AG09309 (cell line): ENCODE measurements at regions not wholly inside any gene's neighbourhood (a gene's known extent, or its start where the extent isn't known, plus 50 kb on each side); places are given as distances from the start of the nearest gene placed in this dataset.

Experiments used
- DNase-seq: peaks from one replicate; pipeline ENCODE4 v3.0.0-alpha.2; 2010; ENCODE audit warnings: low read depth
- H3K4me3 ChIP-seq: 2 replicates; pipeline ENCODE4 v1.5.1; 2011; ENCODE audit warnings: mild to moderate bottlenecking, low read depth, low read length, moderate library complexity; ENCODE audit not compliant: control insufficient read depth
- TF ChIP-seq, protein P1 (sequence below): IDR thresholded peaks from 2 replicates; pipeline ENCODE4 v1.5.1; 2011; ENCODE audit warnings: mild to moderate bottlenecking, low read depth, low read length, inconsistent platforms; ENCODE audit not compliant: insufficient read depth, control insufficient read depth; ENCODE audit errors: missing control alignments

DNA sequence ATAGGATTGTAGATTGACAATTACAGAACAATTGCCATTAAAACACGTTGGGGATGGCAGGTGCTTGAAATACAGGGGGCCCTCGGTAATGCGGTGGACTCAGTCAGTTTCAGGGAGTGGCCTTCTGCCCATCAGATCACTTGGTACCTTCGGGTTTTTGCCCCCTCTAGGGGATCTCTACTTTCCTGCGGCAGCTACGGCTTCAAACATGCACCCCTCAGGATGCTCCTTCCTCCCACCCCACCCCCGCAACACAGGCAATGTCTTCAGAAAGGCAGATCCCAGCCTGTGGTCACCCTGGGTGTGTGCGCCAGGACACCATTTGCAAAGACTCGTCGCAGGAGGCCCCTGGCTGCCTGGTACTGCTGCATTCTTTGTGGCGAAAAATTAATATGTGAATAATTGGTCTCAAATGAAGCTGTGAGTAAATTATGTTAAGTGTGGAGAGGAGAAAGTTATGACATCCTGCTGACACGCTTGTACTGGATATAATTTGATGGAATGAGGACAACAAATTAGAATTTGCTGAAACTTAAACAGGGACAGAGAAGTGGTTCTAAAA lies 431.0 kb upstream of the MKI67 start:
- TF ChIP-seq, protein P1, sequence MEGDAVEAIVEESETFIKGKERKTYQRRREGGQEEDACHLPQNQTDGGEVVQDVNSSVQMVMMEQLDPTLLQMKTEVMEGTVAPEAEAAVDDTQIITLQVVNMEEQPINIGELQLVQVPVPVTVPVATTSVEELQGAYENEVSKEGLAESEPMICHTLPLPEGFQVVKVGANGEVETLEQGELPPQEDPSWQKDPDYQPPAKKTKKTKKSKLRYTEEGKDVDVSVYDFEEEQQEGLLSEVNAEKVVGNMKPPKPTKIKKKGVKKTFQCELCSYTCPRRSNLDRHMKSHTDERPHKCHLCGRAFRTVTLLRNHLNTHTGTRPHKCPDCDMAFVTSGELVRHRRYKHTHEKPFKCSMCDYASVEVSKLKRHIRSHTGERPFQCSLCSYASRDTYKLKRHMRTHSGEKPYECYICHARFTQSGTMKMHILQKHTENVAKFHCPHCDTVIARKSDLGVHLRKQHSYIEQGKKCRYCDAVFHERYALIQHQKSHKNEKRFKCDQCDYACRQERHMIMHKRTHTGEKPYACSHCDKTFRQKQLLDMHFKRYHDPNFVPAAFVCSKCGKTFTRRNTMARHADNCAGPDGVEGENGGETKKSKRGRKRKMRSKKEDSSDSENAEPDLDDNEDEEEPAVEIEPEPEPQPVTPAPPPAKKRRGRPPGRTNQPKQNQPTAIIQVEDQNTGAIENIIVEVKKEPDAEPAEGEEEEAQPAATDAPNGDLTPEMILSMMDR, result no peak
- no peak overlapping the region for H3K4me3 ChIP-seq
- no peak for DNase-seq

DNA sequence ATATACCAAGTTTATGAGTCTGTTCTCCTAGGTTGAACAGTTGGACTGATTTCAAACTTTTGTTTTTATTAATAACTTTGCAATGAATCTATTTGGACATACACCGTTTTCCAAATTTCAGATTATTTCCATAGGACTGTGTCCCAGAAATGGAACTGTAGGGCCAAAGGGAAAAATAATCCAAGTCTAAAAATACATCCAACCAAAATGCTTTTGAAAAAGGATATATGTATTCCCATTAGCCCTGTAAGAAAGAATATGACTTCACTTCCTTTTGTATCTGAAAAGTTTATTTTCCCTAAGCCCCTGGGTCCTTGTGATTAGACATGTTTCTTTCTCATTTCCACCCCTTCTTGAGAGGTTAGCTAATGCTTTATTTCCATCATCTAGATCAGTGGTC lies 434.2 kb upstream of the MKI67 start:
- DNase-seq, result no peak
- TF ChIP-seq, protein P1, result no peak
- H3K4me3 ChIP-seq, result no peak overlapping the region

DNA sequence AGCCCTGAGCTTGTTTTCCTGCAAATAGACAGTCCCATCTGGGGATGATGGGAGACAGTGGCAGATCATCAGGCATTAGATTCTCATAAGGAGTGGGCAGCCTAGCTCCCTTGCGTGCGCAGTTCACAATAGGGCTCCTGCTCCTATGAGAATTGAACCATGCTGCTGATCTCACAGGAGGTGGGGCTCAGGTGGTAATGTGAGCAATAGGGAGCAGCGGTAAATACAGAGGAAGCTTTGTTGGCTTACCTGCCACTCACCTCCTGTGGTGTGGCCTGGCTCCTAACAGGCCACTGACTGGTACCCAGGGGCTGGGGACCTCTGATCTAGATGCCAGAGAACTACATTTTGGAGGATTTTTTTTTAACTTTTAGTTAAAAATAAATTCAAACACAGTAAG lies 434.8 kb upstream of the MKI67 start:
- TF ChIP-seq, protein P1, result no peak
- H3K4me3 ChIP-seq, result no peak overlapping the region
- DNase-seq, result no peak

DNA sequence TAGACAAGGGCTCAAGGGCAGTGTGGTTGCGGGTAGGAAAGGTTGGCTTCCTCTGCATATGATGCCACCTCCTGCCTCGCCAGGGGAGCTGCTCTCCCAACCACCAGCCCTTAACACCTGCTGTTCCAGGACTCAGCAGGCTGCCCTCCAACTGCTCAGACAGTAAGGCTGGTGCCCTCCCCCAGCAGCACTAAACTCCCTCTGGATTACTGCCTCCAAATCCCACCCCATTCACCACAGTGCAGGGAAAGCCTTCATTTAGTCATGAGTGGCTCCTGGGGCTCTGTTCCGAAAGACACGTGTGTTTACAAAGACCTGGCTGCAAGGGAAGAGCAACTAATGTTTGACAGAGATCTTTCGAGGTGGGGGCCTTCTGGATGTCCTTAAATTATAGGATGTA lies 437.2 kb upstream of the MKI67 start:
- no peak overlapping the region for H3K4me3 ChIP-seq
- TF ChIP-seq, protein P1, result no peak
- no peak for DNase-seq

DNA sequence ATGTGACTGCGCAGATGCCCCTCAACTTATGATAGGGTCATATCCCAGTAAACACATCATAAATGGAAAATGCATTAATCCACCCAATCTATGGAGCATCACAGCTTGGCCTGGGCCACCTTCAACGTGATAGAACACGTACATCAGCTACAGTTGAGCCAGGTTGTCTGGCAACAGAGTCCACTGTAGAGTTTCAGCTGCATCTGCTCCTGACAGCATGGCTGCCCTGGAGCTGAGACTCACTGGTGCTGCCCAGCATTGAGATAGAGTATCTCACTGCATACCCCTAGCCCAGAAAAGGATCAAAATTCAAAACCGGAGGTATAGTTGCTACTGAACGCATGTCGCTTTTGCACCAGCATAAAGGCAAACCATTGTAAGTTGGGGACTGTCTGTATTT lies 437.7 kb upstream of the MKI67 start:
- TF ChIP-seq, protein P1, result no peak
- no peak overlapping the region for H3K4me3 ChIP-seq
- DNase-seq, result no peak

DNA sequence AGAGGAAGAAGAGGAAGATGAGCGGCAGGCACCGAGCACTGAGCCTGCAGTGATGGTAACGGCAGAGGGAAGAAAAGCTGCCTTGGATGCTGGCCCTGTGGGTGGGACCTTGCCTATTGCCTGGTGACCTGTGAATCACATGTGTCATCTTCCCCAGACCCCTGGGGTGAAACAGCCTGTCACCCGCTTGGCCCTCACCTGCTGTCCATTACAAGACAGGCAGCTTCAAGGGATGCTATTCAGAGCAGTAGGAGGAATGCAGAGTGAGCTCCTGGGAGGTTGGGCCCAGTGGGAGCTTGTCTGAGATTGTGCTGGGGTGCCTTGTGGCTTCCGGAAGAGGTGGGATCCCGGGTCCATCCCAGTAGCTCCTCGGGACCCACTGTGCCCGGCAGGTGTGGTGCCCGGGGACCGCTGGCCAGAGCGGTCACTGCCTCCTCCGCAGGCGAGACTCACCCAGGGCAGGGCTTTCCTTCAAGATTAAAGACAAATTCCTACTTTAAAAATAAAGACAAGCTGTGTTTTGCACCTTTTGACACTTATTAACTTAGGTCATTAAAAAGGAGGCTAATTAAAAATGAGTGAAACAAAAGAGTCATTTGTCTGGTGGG lies 440.2 kb upstream of the MKI67 start:
- TF ChIP-seq, protein P1, result no peak
- DNase-seq, result no peak
- H3K4me3 ChIP-seq, result no peak overlapping the region
